ENCODE measurements at regions not wholly inside any gene's neighbourhood (a gene's known extent, or its start where the extent isn't known, plus 50 kb on each side); places are given as distances from the start of the nearest gene placed in this dataset.

DNA sequence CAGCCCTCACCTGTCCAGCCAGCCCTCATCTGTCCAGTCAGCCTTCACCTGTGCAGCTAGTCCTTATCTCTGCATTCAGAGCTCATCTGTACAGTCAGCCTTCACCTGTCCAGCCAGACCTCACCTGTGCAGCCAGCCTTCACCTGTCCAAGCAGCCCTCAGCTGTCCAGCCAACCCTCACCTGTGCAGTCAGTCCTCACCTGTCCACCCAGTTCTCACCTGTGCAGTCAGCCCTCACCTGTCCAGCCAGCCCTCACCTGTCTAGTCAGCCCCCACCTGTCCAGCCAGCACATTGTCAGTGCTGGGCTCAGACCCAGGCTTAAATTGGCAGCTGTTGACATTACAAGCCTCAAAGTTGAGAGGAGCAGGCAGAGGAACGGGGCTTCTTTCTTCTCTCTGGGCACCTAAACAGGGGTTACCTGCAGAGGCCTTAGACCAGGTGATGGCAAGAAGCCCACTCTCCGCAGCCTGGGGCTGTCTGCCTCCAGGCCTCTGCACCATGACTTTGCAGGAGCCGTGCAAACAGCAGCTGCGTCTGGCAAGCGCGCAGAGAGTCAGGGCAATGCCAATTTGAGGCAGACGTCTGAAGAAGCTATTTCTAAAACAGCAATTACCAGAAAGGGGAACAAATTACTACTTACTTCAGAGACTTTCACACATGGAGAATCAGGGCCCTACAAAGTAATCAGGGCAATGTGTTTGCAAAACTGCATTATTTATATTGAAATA lies 506.1 kb downstream of the NPHP4 start:
- H3K4me1 ChIP-seq (ENCODE audit: insufficient read depth, low read length), result no peaks in the 10 kb centered on the region
- H3K27me3 ChIP-seq (ENCODE audit: insufficient read depth, low read length, poor library complexity), result no peaks in the 10 kb centered on the region
- DNase-seq, result no peak
- H3K4me2 ChIP-seq (ENCODE audit: insufficient read depth, low read length), result no peak overlapping the region
- H3K27ac ChIP-seq (ENCODE audit: low read length), result no peak overlapping the region
- no peaks in the 10 kb centered on the region for H3K36me3 ChIP-seq (ENCODE audit: insufficient read depth, low read length)
- H3K79me2 ChIP-seq (ENCODE audit: insufficient read depth, low read length), result no peaks in the 10 kb centered on the region
- no peak for ATAC-seq (ENCODE audit: insufficient read depth, low read depth)
- no peak overlapping the region for H2AFZ ChIP-seq (ENCODE audit: low read depth, low read length)
- no peak overlapping the region for H3K9ac ChIP-seq (ENCODE audit: low read depth, low read length)
- TF ChIP-seq, protein P1, sequence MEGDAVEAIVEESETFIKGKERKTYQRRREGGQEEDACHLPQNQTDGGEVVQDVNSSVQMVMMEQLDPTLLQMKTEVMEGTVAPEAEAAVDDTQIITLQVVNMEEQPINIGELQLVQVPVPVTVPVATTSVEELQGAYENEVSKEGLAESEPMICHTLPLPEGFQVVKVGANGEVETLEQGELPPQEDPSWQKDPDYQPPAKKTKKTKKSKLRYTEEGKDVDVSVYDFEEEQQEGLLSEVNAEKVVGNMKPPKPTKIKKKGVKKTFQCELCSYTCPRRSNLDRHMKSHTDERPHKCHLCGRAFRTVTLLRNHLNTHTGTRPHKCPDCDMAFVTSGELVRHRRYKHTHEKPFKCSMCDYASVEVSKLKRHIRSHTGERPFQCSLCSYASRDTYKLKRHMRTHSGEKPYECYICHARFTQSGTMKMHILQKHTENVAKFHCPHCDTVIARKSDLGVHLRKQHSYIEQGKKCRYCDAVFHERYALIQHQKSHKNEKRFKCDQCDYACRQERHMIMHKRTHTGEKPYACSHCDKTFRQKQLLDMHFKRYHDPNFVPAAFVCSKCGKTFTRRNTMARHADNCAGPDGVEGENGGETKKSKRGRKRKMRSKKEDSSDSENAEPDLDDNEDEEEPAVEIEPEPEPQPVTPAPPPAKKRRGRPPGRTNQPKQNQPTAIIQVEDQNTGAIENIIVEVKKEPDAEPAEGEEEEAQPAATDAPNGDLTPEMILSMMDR (IDR thresholded peaks at IDR 0.05; ENCODE audit: borderline replicate concordance, extremely low read depth, low read length, poor library complexity, severe bottlenecking), result no peak
- TF ChIP-seq EZH2 (IDR thresholded peaks at IDR 0.05; ENCODE audit: borderline replicate concordance, low read depth, low read length, severe bottlenecking), result no peak
- peaks cover 5% of the 10 kb centered on the region; the same call in 1 of the 2 replicates for H4K20me1 ChIP-seq (ENCODE audit: insufficient read depth, low read length)
- no peak overlapping the region for H3K4me3 ChIP-seq (ENCODE audit: low read depth in 1 of 2, low read length in 2 of 2)
- no peaks in the 10 kb centered on the region for H3K9me3 ChIP-seq (ENCODE audit: insufficient read depth, low read length, severe bottlenecking)

DNA sequence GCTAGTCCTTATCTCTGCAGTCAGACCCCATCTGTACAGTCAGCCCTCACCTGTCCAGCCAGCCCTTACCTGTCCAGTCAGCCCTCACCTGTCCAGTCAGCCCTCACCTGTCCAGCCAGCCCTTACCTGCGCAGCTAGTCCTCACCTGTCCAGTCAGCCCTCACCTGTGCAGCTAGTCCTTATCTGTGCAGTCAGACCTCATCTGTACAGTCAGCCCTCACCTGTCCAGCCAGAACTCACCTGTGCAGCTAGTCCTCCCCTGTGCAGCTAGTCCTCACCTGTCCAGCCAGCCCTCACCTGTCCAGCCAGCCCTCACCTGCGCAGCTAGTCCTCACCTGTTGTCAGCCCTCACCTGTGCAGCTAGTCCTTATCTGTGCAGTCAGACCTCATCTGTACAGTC lies 506.8 kb downstream of the NPHP4 start:
- H3K4me2 ChIP-seq (ENCODE audit: insufficient read depth, low read length), result no peak overlapping the region
- H3K27ac ChIP-seq (ENCODE audit: low read length), result no peak overlapping the region
- no peak overlapping the region for H3K4me3 ChIP-seq (ENCODE audit: low read depth in 1 of 2, low read length in 2 of 2)
- H3K4me1 ChIP-seq (ENCODE audit: insufficient read depth, low read length), result no peaks in the 10 kb centered on the region
- H3K79me2 ChIP-seq (ENCODE audit: insufficient read depth, low read length), result no peaks in the 10 kb centered on the region
- peaks cover 5% of the 10 kb centered on the region; the same call in 1 of the 2 replicates for H4K20me1 ChIP-seq (ENCODE audit: insufficient read depth, low read length)
- no peak overlapping the region for H2AFZ ChIP-seq (ENCODE audit: low read depth, low read length)
- DNase-seq, result no peak
- no peak overlapping the region for H3K9ac ChIP-seq (ENCODE audit: low read depth, low read length)
- ATAC-seq (ENCODE audit: insufficient read depth, low read depth), result no peak
- H3K36me3 ChIP-seq (ENCODE audit: insufficient read depth, low read length), result no peaks in the 10 kb centered on the region
- TF ChIP-seq EZH2 (IDR thresholded peaks at IDR 0.05; ENCODE audit: borderline replicate concordance, low read depth, low read length, severe bottlenecking), result no peak
- TF ChIP-seq, protein P1 (IDR thresholded peaks at IDR 0.05; ENCODE audit: borderline replicate concordance, extremely low read depth, low read length, poor library complexity, severe bottlenecking), result no peak
- H3K9me3 ChIP-seq (ENCODE audit: insufficient read depth, low read length, severe bottlenecking), result no peaks in the 10 kb centered on the region
- H3K27me3 ChIP-seq (ENCODE audit: insufficient read depth, low read length, poor library complexity), result no peaks in the 10 kb centered on the region

DNA sequence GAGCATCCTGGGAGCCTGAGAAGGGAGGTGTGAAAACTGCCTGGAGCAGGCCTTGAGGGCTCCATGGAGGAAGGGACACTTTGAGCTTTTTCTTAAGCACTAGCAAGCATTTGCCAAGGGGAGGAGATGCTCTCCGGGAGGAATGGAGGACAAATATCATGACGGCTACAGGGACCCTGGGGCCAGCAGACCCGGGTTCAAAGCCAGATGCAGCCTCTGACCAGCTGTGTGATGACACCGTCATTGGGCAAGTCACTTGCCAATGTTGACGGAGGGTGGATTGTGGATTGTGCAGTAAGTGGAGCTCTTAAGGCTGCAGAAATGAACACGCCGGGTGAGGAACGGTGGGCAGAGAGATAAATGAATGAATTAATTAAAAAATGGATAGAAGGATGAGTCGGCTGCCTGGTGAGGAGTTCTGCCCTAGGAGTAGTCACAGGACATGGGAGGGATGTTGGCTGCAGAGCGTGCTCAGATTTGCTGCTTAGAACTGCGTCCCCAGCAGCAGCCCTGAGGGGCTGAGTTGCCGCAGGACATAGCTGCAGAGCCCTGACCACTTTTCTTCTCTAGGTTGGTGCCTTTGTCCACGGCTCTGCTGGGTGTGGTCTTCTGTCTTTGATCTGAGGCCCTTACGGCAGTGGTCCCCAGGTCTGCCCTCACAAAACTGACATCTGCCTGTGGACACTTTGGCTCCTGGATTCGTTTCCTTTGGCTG lies 507.6 kb downstream of the NPHP4 start:
- no peaks in the 10 kb centered on the region for H3K36me3 ChIP-seq (ENCODE audit: insufficient read depth, low read length)
- H3K9me3 ChIP-seq (ENCODE audit: insufficient read depth, low read length, severe bottlenecking), result no peaks in the 10 kb centered on the region
- no peak for ATAC-seq (ENCODE audit: insufficient read depth, low read depth)
- no peaks in the 10 kb centered on the region for H3K27me3 ChIP-seq (ENCODE audit: insufficient read depth, low read length, poor library complexity)
- H3K4me3 ChIP-seq (ENCODE audit: low read depth in 1 of 2, low read length in 2 of 2), result no peak overlapping the region
- H3K79me2 ChIP-seq (ENCODE audit: insufficient read depth, low read length), result no peaks in the 10 kb centered on the region
- H4K20me1 ChIP-seq (ENCODE audit: insufficient read depth, low read length), result peaks cover 5% of the 10 kb centered on the region; the same call in 1 of the 2 replicates
- TF ChIP-seq EZH2 (IDR thresholded peaks at IDR 0.05; ENCODE audit: borderline replicate concordance, low read depth, low read length, severe bottlenecking), result no peak
- TF ChIP-seq, protein P1 (IDR thresholded peaks at IDR 0.05; ENCODE audit: borderline replicate concordance, extremely low read depth, low read length, poor library complexity, severe bottlenecking), result no peak
- no peak overlapping the region for H3K9ac ChIP-seq (ENCODE audit: low read depth, low read length)
- DNase-seq, result no peak
- no peak overlapping the region for H3K4me2 ChIP-seq (ENCODE audit: insufficient read depth, low read length)
- H3K4me1 ChIP-seq (ENCODE audit: insufficient read depth, low read length), result no peaks in the 10 kb centered on the region
- H2AFZ ChIP-seq (ENCODE audit: low read depth, low read length), result no peak overlapping the region
- H3K27ac ChIP-seq (ENCODE audit: low read length), result no peak overlapping the region
